HG03159 (cell line): ENCODE measurements at regions not wholly inside any gene's neighbourhood (a gene's known extent, or its start where the extent isn't known, plus 50 kb on each side); places are given as distances from the start of the nearest gene placed in this dataset.

ENCODE experiments used
- ATAC-seq: cut with Tn5 transposase; IDR thresholded peaks from one replicate; pipeline ENCODE4 v1.9.1; 2021; ENCODE audit warnings: mild to moderate bottlenecking, moderate library complexity; ENCODE audit not compliant: unreplicated experiment

GRCh38 chr21:38938343-38938742, 132.6 kb downstream of the ETS2 start:
- no peak for ATAC-seq

GRCh38 chr21:38937844-38938243, 132.1 kb downstream of the ETS2 start:
- no peak for ATAC-seq

GRCh38 chr21:38937286-38937790, 131.6 kb downstream of the ETS2 start:
- no peak for ATAC-seq

DNA sequence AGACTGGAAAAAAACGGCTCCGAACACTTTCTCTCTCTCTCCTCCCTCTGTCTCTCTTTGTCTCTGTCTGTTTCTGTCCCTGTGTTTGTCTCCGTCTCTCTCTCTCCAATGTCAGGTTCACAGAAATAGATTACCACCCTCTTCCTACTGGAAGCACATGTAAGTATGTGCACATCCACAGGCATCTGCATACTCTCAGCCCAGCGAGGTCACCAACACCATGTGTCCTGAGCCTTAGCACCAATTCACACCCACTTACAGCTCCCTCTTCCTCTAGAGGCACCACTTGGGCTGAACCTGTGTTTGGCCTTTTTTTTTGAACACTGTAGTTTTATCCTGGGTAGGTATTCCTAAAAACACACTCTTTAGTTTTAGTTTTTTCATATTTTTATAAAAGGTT, 130.5 kb downstream of the ETS2 start:
- ATAC-seq, result no peak

DNA sequence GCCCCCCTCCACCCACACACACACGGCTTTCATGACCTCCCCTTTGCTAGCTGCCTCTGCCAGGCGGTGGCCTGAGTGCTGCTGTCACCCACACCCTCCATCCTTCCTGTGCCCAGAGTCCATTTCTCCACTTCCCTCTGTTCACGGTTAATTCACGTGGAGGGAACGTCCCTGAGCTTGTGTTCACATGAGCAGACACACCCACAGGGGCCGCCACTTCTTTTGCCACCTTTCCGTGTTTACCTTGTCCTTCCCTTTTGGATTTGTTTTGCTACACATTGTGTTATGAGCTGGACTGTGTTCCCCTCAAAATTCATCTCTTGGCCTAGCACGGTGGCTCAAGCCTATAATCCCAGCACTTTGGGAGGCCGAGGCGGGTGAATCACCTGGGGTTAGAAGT, 128.0 kb downstream of the ETS2 start:
- no peak for ATAC-seq

GRCh38 chr21:38931291-38931690, 125.6 kb downstream of the ETS2 start:
- no peak for ATAC-seq

DNA sequence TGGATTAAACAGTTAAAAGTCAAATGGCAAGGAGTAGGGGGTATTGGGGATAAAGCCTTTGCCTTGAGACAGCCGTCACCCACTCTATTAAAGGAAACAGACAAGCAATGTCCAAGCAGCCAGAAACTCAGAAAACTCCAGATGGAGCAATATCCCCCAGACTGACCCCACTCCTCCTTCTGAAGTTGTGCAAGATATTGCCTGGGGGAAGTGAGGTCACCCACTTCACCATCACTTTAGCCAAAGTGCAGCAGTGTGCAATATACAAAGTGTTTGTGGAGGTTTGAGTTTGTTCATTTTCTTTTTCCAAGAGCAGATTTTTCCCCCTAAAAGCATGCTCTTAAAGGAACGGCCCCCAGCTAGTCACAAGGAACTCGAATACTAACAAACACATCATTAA, 125.1 kb downstream of the ETS2 start:
- ATAC-seq, result no peak

GRCh38 chr21:38930066-38930465, 124.3 kb downstream of the ETS2 start:
- ATAC-seq, result no peak

GRCh38 chr21:38929652-38930051, 123.9 kb downstream of the ETS2 start:
- no peak for ATAC-seq

DNA sequence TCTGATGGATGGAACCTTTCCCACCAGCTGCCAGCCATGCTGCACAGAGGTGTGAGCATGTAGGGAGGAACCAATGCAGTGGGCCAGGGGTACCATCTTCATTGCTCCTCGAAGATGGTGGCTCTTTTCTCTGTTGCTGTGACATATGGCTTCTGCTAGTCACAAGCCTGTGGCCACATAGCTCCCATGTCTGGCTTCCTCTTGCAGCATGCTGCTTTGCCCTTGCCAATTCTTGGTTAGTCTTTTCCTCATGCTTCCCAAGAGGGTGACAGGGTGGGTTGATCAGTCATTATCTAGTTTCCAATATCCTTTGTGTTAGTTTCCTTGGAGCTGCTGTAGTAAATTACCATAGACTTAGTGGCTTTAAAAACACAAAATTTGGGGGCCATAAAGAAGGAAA, 123.4 kb downstream of the ETS2 start:
- no peak for ATAC-seq

GRCh38 chr21:38927776-38928175, 122.0 kb downstream of the ETS2 start:
- ATAC-seq, result no peak

GRCh38 chr21:38925923-38926322, 120.2 kb downstream of the ETS2 start:
- no peak for ATAC-seq

- ATAC-seq, result no peak
Measured at GRCh38 chr21:38925478-38925877, 119.7 kb downstream of the ETS2 start.

GRCh38 chr21:38924954-38925353, 119.2 kb downstream of the ETS2 start:
- no peak for ATAC-seq

GRCh38 chr21:38923429-38923828, 117.7 kb downstream of the ETS2 start:
- no peak for ATAC-seq

DNA sequence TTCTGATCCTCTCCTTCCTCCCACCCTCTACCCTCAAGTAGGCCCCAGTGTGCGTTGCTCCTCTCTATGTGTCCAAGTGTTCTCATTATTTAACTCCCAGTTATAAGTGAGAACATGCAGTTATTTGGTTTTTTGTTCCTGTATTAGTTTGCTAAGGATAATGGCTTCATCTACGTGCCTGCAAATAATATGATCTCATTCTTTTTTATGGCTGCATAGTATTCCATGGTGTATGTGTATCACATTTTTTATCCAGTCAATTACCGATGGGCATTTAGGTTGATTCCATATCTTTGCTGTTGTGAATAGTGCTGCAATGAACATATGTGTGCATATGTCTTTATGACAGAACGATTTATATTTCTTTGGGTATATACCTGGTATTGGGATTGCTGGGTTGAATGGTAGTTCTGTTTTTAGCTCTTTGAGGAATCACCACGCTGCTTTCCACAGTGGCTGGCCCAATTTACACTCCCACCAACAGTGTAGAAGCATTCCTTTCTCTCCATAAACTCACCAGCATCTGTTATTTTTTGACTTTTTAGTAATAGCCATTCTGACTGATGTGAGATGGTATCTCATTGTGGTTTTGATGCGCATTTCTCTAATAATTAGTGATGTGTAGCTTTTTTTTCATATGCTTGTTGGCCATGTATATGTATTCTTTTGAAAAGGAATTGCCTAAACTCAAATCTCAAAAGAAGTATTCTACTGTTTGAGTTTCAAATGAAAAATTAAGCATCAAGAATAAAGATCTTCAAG, 116.9 kb downstream of the ETS2 start:
- ATAC-seq, result no peak

DNA sequence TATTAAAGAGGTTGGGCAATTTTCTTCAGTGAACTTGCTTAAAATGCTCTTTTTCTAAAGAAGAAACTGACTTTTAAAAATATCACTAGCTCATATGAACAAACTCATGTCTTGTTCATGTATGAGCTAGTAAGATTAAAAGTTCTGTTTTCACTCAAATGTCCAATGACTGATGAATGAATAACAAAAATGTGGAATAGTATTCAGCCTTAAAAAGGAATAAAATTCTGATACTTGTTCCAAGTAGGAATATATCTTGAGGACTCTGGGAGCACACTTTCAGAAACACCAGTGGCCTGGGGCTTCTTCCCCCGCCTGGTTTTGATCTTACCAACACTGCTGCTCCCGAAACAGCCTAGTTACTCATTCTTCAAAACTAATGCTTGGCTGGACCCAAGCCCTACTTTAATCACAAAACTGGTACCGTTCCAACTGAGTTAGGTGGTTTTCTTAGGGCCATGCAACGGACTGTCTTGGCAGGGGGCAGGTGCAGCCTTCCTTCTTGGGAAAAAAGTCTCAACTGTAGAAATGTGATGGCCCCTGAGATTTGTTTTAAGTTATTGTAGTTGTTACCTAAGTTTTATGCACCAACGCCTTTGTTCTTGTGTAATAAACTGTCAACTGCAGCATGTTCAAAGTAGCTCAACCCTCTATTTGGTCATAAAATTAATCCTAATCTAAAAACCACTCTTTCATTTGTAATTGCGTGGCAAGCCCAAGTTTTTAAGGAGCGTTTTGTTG, 116.0 kb downstream of the ETS2 start:
- ATAC-seq, result no peak

DNA sequence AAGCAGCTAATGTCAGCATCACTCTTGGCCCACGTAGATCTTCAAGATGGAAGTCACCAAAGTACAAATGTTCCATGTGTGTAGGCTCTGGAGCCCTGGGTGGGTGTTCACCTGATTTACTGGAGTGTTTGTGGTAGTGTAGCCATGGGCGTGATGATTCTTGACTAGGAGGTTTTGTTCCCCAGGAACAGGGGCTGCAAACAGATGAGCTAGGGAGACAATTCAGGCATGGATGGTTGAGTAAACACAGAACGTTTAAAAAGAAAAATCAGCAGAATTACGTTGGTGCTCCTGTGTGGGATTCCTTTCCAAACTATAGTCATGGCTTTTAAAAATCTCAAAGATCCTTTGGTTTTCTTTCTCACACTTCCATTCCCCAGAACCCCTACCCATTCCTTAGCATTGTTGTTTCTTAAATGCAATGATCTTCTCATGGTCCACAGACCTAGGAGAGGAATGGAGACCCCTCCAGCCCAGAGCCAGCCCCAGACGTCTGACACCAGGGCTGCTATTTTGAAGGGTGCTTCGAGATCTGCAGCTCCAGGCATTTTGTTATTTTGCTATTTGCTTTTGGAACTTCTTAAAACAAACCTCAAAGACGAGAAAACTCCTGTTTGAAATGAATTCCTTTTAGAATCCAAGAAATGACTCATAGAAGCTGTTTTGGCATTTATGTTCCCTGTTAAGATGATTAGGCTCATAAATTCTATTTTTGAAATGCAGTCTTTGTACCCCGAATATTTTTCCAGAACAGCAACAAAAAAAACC, 115.1 kb downstream of the ETS2 start:
- no peak for ATAC-seq

DNA sequence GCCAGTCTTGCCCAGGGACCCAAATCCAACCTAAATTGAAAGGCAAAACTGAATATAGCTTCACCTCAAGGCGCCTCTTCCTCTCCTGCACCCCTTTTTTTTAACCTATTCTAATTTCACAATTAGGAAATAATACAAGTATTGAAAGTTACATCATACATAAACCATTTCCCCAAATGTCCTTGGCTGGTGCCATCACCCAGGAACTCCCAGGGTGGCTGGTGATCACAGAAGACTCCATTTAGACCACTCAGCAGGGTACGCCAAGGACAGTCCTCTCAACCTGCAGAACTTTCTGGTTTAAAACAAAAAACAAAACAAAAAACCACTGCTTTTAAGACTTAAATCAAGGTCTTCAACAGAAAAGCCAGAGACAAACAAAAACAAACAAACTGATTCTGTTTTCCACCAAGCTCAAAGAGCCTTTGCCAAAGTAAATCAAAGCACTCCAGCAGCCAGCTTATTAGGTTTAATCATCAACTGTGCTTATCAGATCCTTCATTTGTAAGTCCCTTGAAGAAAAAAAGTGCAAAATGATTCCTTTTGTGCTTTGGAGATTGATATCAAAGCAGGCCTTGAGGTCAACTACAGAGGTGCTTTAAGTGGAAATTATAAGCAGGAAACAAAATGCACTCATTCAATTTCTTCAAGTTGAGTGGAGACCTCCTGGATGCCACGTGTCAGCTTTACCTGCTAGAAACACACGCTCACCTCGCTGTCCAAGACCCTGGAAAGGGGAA, 113.0 kb downstream of the ETS2 start:
- no peak for ATAC-seq

DNA sequence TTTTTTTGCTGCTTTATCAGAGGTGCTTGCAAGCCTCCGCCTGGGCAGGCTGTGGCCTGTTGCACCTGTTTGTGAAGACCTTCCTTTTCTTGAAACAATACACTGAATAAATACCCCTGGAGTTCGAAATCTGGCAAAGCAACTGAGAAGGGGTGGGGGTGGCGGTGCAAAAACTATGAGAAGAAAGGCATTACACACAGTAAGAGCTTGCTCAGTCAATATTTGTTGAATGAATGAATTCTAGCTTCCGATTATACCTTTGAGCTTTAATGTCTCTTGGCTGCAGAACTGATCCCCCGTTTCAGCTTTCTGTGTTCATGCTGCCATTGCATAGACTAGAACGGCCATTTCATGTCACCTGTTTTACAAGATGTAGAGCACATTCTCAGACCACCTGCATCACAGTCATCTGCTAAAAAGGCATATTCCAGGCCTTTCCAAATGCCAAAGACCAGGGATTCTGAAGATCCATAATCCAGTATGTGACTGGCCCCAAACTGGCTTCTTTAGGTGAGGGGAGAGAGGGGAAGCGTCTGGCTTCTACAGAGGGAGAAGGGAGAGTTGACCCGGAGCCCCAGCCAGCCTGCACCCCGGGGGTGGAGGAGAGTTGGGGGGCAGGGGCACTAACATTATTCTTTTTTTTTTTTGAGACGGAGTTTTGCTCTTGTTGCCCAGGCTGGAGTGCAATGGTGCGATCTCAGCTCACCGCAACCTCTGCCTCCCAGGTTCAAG, 111.5 kb downstream of the ETS2 start:
- no peak for ATAC-seq
